IMR-90 (cell line): ENCODE measurements at regions not wholly inside any gene's neighbourhood (a gene's known extent, or its start where the extent isn't known, plus 50 kb on each side); places are given as distances from the start of the nearest gene placed in this dataset.
A peak's percentile ranks its signal among the peaks of the same experiment; 100 is the strongest.

Source experiments
- ATAC-seq: fragments of 200-7000 bp; cut with Tn5 transposase; 2 replicates; pipeline ENCODE4 v1.9.1; 2020; ENCODE audit warnings: low read depth, mild to moderate bottlenecking, moderate library complexity
- BruUV-seq: library from RNA; stranded (reverse); fragments of 400-500 nt; replicated peaks from 2 replicates; lab custom pipeline; 2021; lab: Mats Ljungman, UMichigan
- CTCF ChIA-PET: fragments of 300-600 bp; formaldehyde crosslinking; extraction: SDS; loops from one replicate; lab custom pipeline; 2021; ENCODE audit warnings: antibody characterized with exemption; lab: Yijun Ruan, JAX
- POLR2A ChIA-PET: fragments of 300-600 bp; sonication (Branson Sonifier 250); formaldehyde crosslinking; loops from one replicate; lab custom pipeline; 2022; ENCODE audit warnings: antibody characterized with exemption; ENCODE audit not compliant: unreplicated experiment; lab: Charles Lee
- DNase-seq: peaks from one replicate; pipeline ENCODE4 v3.0.0; 2013
- H2AFZ ChIP-seq: replicated peaks from 2 replicates; pipeline ENCODE3; 2013; ENCODE audit warnings: low read length, mild to moderate bottlenecking; ENCODE audit not compliant: poor library complexity
- H2AK5ac ChIP-seq: 2 replicates; pipeline ENCODE4 v1.6.1; 2013; ENCODE audit warnings: low read depth, low read length, inconsistent platforms
- H2AK9ac ChIP-seq: replicated peaks from 2 replicates; pipeline ENCODE3; 2013; ENCODE audit warnings: mild to moderate bottlenecking, low read depth, low read length, moderate library complexity; ENCODE audit not compliant: poor library complexity
- H2BK120ac ChIP-seq: 2 replicates; pipeline ENCODE4 v1.6.1; 2013; ENCODE audit warnings: low read depth, low read length, inconsistent platforms
- H2BK15ac ChIP-seq: 3 replicates; pipeline ENCODE4 v1.6.1; 2013; ENCODE audit warnings: low read depth, low read length, inconsistent platforms
- H2BK20ac ChIP-seq: 2 replicates; pipeline ENCODE4 v1.6.1; 2013; ENCODE audit warnings: low read depth, mild to moderate bottlenecking, inconsistent platforms, low read length, moderate library complexity
- H2BK5ac ChIP-seq: 2 replicates; pipeline ENCODE4 v1.6.1; 2013; ENCODE audit warnings: mild to moderate bottlenecking, low read depth, low read length, inconsistent platforms; ENCODE audit not compliant: poor library complexity, severe bottlenecking
- H3K14ac ChIP-seq: replicated peaks from 2 replicates; pipeline ENCODE4 v1.6.1; 2013; ENCODE audit warnings: low read depth, low read length, inconsistent platforms
- H3K18ac ChIP-seq: 2 replicates; pipeline ENCODE4 v1.6.1; 2013; ENCODE audit warnings: low read depth, low read length, control low read depth
- H3K23ac ChIP-seq: 2 replicates; pipeline ENCODE4 v1.6.1; 2013; ENCODE audit warnings: low read depth, low read length, inconsistent platforms
- H3K27ac ChIP-seq: 2 replicates; pipeline ENCODE4 v1.5.1; 2013; ENCODE audit warnings: mild to moderate bottlenecking, control low read depth, low read length; ENCODE audit not compliant: insufficient read depth
- H3K27me3 ChIP-seq: 2 replicates; pipeline ENCODE4 v1.6.1; 2013; ENCODE audit warnings: low read length; ENCODE audit not compliant: control insufficient read depth, insufficient read depth
- H3K36me3 ChIP-seq: 2 replicates; pipeline ENCODE4 v1.6.1; 2013; ENCODE audit warnings: low read length, mixed read lengths; ENCODE audit not compliant: control insufficient read depth, insufficient read depth
- H3K4ac ChIP-seq: 2 replicates; pipeline ENCODE4 v1.6.1; 2013; ENCODE audit warnings: low read depth, low read length, inconsistent platforms
- H3K4me1 ChIP-seq: 2 replicates; pipeline ENCODE4 v1.6.1; 2013; ENCODE audit warnings: low read length, mixed read lengths; ENCODE audit not compliant: control insufficient read depth, insufficient read depth
- H3K4me2 ChIP-seq: 2 replicates; pipeline ENCODE4 v1.6.1; 2013; ENCODE audit warnings: low read depth, mild to moderate bottlenecking, control low read depth, low read length, moderate library complexity
- H3K4me3 ChIP-seq: 2 replicates; pipeline ENCODE4 v1.5.1; 2013; ENCODE audit warnings: low read depth, mild to moderate bottlenecking, control low read depth, low read length, moderate library complexity; ENCODE audit not compliant: insufficient read depth
- H3K56ac ChIP-seq: 2 replicates; pipeline ENCODE4 v1.6.1; 2013; ENCODE audit warnings: low read length, inconsistent platforms; ENCODE audit not compliant: insufficient read depth; ENCODE audit errors: extremely low read depth
- H3K79me1 ChIP-seq, 2 experiments: 2 replicates each; pipeline ENCODE4 v1.6.1; 2013; ENCODE audit warnings: low read length in 2 of 2, inconsistent platforms in 1 of 2, low read depth in 1 of 2
- H3K9ac ChIP-seq: 2 replicates; pipeline ENCODE4 v1.6.1; 2013; ENCODE audit warnings: low read depth, low read length, control low read depth
- H3K9me1 ChIP-seq: 2 replicates; pipeline ENCODE4 v1.6.1; 2013; ENCODE audit warnings: low read length, inconsistent platforms; ENCODE audit not compliant: insufficient read depth
- H3K9me3 ChIP-seq: 2 replicates; pipeline ENCODE4 v1.6.1; 2013; ENCODE audit warnings: low read length; ENCODE audit not compliant: control insufficient read depth, insufficient read depth
- H4K20me1 ChIP-seq: 2 replicates; pipeline ENCODE4 v1.6.1; 2013; ENCODE audit warnings: low read length, inconsistent platforms; ENCODE audit not compliant: insufficient read depth
- H4K5ac ChIP-seq: 2 replicates; pipeline ENCODE4 v1.6.1; 2013; ENCODE audit warnings: mild to moderate bottlenecking, low read depth, low read length, control low read depth
- H4K8ac ChIP-seq, 2 experiments: 2 replicates each; pipeline ENCODE4 v1.6.1; 2013; ENCODE audit warnings: low read depth in 2 of 2, low read length in 2 of 2, control low read depth in 1 of 2, inconsistent platforms in 1 of 2
- H4K91ac ChIP-seq: 2 replicates; pipeline ENCODE4 v1.6.1; 2013; ENCODE audit warnings: low read depth, low read length, inconsistent platforms; ENCODE audit not compliant: insufficient read depth
- BHLHE40 ChIP-seq: fragments of 150-350 bp; IDR thresholded peaks from 2 replicates; pipeline ENCODE4 v1.6.1; 2016; ENCODE audit warnings: mild to moderate bottlenecking, low read depth, low read length
- CEBPB ChIP-seq: IDR thresholded peaks from 2 replicates; pipeline ENCODE4 v1.6.1; 2012; ENCODE audit warnings: low read depth, low read length, improper control_type of control experiment
- CHD1 ChIP-seq: IDR thresholded peaks from 2 replicates; pipeline ENCODE4 v1.6.1; 2012; ENCODE audit warnings: low read depth, low read length, improper control_type of control experiment
- CTCF ChIP-seq: conservative IDR thresholded peaks from 2 replicates; pipeline ENCODE4 v1.5.1; 2012; ENCODE audit warnings: mild to moderate bottlenecking, low read depth, low read length, improper control_type of control experiment
- ELK1 ChIP-seq: fragments of 150-350 bp; IDR thresholded peaks from 2 replicates; pipeline ENCODE4 v1.6.1; 2016; ENCODE audit warnings: low read depth, mild to moderate bottlenecking, low read length, moderate library complexity, borderline replicate concordance
- FOS ChIP-seq: fragments of 150-350 bp; IDR thresholded peaks from 2 replicates; pipeline ENCODE4 v1.6.1; 2016; ENCODE audit warnings: low read depth, low read length
- MAFK ChIP-seq: IDR thresholded peaks from 2 replicates; pipeline ENCODE4 v1.6.1; 2012; ENCODE audit warnings: low read depth, low read length, improper control_type of control experiment
- MAZ ChIP-seq: IDR thresholded peaks from 2 replicates; pipeline ENCODE4 v1.6.1; 2012; ENCODE audit warnings: low read depth, mild to moderate bottlenecking, low read length, improper control_type of control experiment, moderate library complexity, borderline replicate concordance
- MXI1 ChIP-seq: IDR thresholded peaks from 2 replicates; pipeline ENCODE4 v1.6.1; 2012; ENCODE audit warnings: low read depth, mild to moderate bottlenecking, low read length, moderate library complexity, borderline replicate concordance
- NFE2L2 ChIP-seq: fragments of 150-350 bp; IDR thresholded peaks from 2 replicates; pipeline ENCODE4 v1.6.1; 2016; ENCODE audit warnings: low read depth, mild to moderate bottlenecking, low read length
- RAD21 ChIP-seq: IDR thresholded peaks from 2 replicates; pipeline ENCODE4 v1.6.1; 2012; ENCODE audit warnings: low read length, improper control_type of control experiment
- RFX5 ChIP-seq: IDR thresholded peaks from 2 replicates; pipeline ENCODE4 v1.8.0; 2012; ENCODE audit warnings: low read depth, mild to moderate bottlenecking, low read length, moderate library complexity
- SMC3 ChIP-seq: fragments of 150-350 bp; IDR thresholded peaks from 2 replicates; pipeline ENCODE4 v1.6.1; 2016; ENCODE audit warnings: low read depth, mild to moderate bottlenecking, antibody characterized with exemption, low read length, moderate library complexity
- USF2 ChIP-seq: fragments of 150-350 bp; IDR thresholded peaks from 2 replicates; pipeline ENCODE4 v1.6.1; 2017; ENCODE audit warnings: mild to moderate bottlenecking, antibody characterized with exemption, low read length, low read depth
- WGBS, 2 experiments: methylation state at CpG; one replicate each; pipeline versions ENCODE4 v1.1.5 to v1.1.7; 2013; ENCODE audit warnings: missing lambda C conversion rate in 2 of 2; ENCODE audit not compliant: insufficient read length in 1 of 2; ENCODE audit errors: extremely low coverage in 2 of 2; 5-methylcytosine and 5-hydroxymethylcytosine counted together
- dilution Hi-C: fragments of 300-500 bp; cut with HindIII; formaldehyde crosslinking; loops from one replicate; pipeline ENCODE4 v1.14.3; 2018; ENCODE audit warnings: low sequenced_read_pairs; ENCODE audit not compliant: unreplicated experiment
- in situ Hi-C: fragments of 300-500 bp; cut with MboI; formaldehyde crosslinking; loops from 3 replicates; pipeline ENCODE4 v1.14.3; 2019; ENCODE audit warnings: low sequenced_read_pairs, inconsistent platforms, mixed read lengths
- intact Hi-C: fragments of 100-400 bp; cut with micrococcal nuclease; formaldehyde crosslinking; loops from 2 replicates; pipeline ENCODE4 v1.10.0; 2022

- POLR2A ChIA-PET: no interaction called here
- peak overlapping the region; percentile 74 for H2BK120ac ChIP-seq
- H3K9me3 ChIP-seq: no peaks in the 10 kb centered on the region
- H3K23ac ChIP-seq: peak overlapping the region; percentile 69; the same call in 1 of the 2 replicates
- H3K27me3 ChIP-seq: no peaks in the 10 kb centered on the region
- peak overlapping the region; percentile 57 for H3K4ac ChIP-seq
- no peak overlapping the region for H3K56ac ChIP-seq
- H3K4me3 ChIP-seq: no peak overlapping the region
- peaks cover 0 to 17% of the 10 kb centered on the region in 2 experiments; a peak in 2 of 4 replicates for H3K79me1 ChIP-seq
- TF ChIP-seq CHD1 (no peak), CTCF (no peak), SMC3 (no peak), MAZ (no peak), NFE2L2 (no peak), CEBPB (no peak), FOS (no peak), RAD21 (no peak), MXI1 (no peak), MAFK (no peak), RFX5 (no peak), BHLHE40 (no peak), USF2 (no peak), ELK1 (no peak)
- peaks cover 22% of the 10 kb centered on the region for H3K9me1 ChIP-seq
- peak overlapping the region; percentile 78; the same call in 1 of the 3 replicates for H2BK15ac ChIP-seq
- H3K9ac ChIP-seq: no peak overlapping the region
- peak overlapping the region; percentile 66; the same call in 1 of the 2 replicates for H2BK20ac ChIP-seq
- no peak overlapping the region for H3K4me2 ChIP-seq
- intact Hi-C loops (loop anchor here (5.0 kb wide), 1 partner anchor 50 kb away; no protein-coding TSS in a partner anchor), dilution Hi-C loops (no loop called here), in situ Hi-C loops (no loop called here)
- H3K27ac ChIP-seq: no peak overlapping the region
- CTCF ChIA-PET: interaction anchor here (0.5 to 0.6 kb wide), 2 partner anchors 23 to 61 kb away, joined by 3 read pairs; no protein-coding TSS in a partner anchor
- no peak for DNase-seq
- H3K18ac ChIP-seq: no peak overlapping the region
- H2AK5ac ChIP-seq: peak overlapping the region; percentile 83
- H3K14ac ChIP-seq: 0 out of 2 replicates have a peak overlapping the region, but pooled peaks have one; percentile 82
- WGBS, 2 experiments: 80% methylated on average over 1 of the region's 3 CpGs; no CpG with 5 or more reads in 1 of the 2 experiments
- peak overlapping the region; percentile 79 for H2BK5ac ChIP-seq
- H4K5ac ChIP-seq: 0 out of 2 replicates have a peak overlapping the region, but pooled peaks have one; percentile 9
- H4K91ac ChIP-seq: peak overlapping the region; percentile 49
- H2AFZ ChIP-seq: no peak overlapping the region
- H2AK9ac ChIP-seq: no peak overlapping the region
- H4K8ac ChIP-seq: peak overlapping the region in 1 of 2 experiments; percentile 39; a peak in 1 of 4 replicates
- no TSS peak for BruUV-seq
- no peaks in the 10 kb centered on the region; the same call in 1 of the 2 replicates for H4K20me1 ChIP-seq
- ATAC-seq: no peak
- peaks cover 24% of the 10 kb centered on the region for H3K4me1 ChIP-seq
- H3K36me3 ChIP-seq: no peaks in the 10 kb centered on the region
Observed at GRCh38 chr16:86662740-86663139, 84.4 kb downstream of the FOXL1 start.
